ENCODE measurements at regions not wholly inside any gene's neighbourhood (a gene's known extent, or its start where the extent isn't known, plus 50 kb on each side); places are given as distances from the start of the nearest gene placed in this dataset.

- H3K9ac ChIP-seq (ENCODE audit: low read depth, low read length) = no peak overlapping the region
- H3K27ac ChIP-seq (ENCODE audit: low read length) = no peak overlapping the region
- H3K27me3 ChIP-seq (ENCODE audit: insufficient read depth, low read length) = no peaks in the 10 kb centered on the region
- H3K36me3 ChIP-seq (ENCODE audit: insufficient read depth, low read depth, low read length) = no peaks in the 10 kb centered on the region
- H3K4me1 ChIP-seq (ENCODE audit: insufficient read depth, low read length) = no peaks in the 10 kb centered on the region
- H3K4me3 ChIP-seq (ENCODE audit: low read length) = no peak overlapping the region
- no peaks in the 10 kb centered on the region for H3K9me3 ChIP-seq (ENCODE audit: insufficient read depth, low read depth, low read length)
Measured at GRCh38 chr11:91194546-91194945, 971.7 kb upstream of the CHORDC1 start.

- Histone ChIP-seq H3K9ac (ENCODE audit: low read depth, low read length) (no peak overlapping the region), H3K36me3 (ENCODE audit: insufficient read depth, low read depth, low read length) (no peaks in the 10 kb centered on the region), H3K9me3 (ENCODE audit: insufficient read depth, low read depth, low read length) (no peaks in the 10 kb centered on the region), H3K4me3 (ENCODE audit: low read length) (no peak overlapping the region), H3K27me3 (ENCODE audit: insufficient read depth, low read length) (no peaks in the 10 kb centered on the region), H3K4me1 (ENCODE audit: insufficient read depth, low read length) (no peaks in the 10 kb centered on the region), H3K27ac (ENCODE audit: low read length) (no peak overlapping the region)
Measured at GRCh38 chr11:91188484-91188883, 965.6 kb upstream of the CHORDC1 start.

- Histone ChIP-seq H3K9me3 (ENCODE audit: insufficient read depth, low read depth, low read length) (no peaks in the 10 kb centered on the region), H3K27ac (ENCODE audit: low read length) (no peak overlapping the region), H3K4me3 (ENCODE audit: low read length) (no peak overlapping the region), H3K9ac (ENCODE audit: low read depth, low read length) (no peak overlapping the region), H3K4me1 (ENCODE audit: insufficient read depth, low read length) (no peaks in the 10 kb centered on the region), H3K27me3 (ENCODE audit: insufficient read depth, low read length) (no peaks in the 10 kb centered on the region), H3K36me3 (ENCODE audit: insufficient read depth, low read depth, low read length) (no peaks in the 10 kb centered on the region)
Measured at GRCh38 chr11:91187314-91187713, 964.5 kb upstream of the CHORDC1 start.

GRCh38 chr11:91178366-91178765, 955.5 kb upstream of the CHORDC1 start:
- H3K9me3 ChIP-seq (ENCODE audit: insufficient read depth, low read depth, low read length) = no peaks in the 10 kb centered on the region; the same call in 1 of the 2 replicates
- H3K36me3 ChIP-seq (ENCODE audit: insufficient read depth, low read depth, low read length) = no peaks in the 10 kb centered on the region
- H3K27ac ChIP-seq (ENCODE audit: low read length) = no peak overlapping the region
- no peak overlapping the region for H3K9ac ChIP-seq (ENCODE audit: low read depth, low read length)
- no peak overlapping the region for H3K4me3 ChIP-seq (ENCODE audit: low read length)
- no peaks in the 10 kb centered on the region for H3K27me3 ChIP-seq (ENCODE audit: insufficient read depth, low read length)
- H3K4me1 ChIP-seq (ENCODE audit: insufficient read depth, low read length) = no peaks in the 10 kb centered on the region

GRCh38 chr11:91174734-91175133, 951.9 kb upstream of the CHORDC1 start:
- no peaks in the 10 kb centered on the region for H3K36me3 ChIP-seq (ENCODE audit: insufficient read depth, low read depth, low read length)
- H3K27ac ChIP-seq (ENCODE audit: low read length) = no peak overlapping the region
- no peak overlapping the region for H3K9ac ChIP-seq (ENCODE audit: low read depth, low read length)
- H3K27me3 ChIP-seq (ENCODE audit: insufficient read depth, low read length) = no peaks in the 10 kb centered on the region
- no peak overlapping the region for H3K4me3 ChIP-seq (ENCODE audit: low read length)
- no peaks in the 10 kb centered on the region; the same call in 1 of the 2 replicates for H3K9me3 ChIP-seq (ENCODE audit: insufficient read depth, low read depth, low read length)
- H3K4me1 ChIP-seq (ENCODE audit: insufficient read depth, low read length) = no peaks in the 10 kb centered on the region

- H3K4me3 ChIP-seq (ENCODE audit: low read length) = no peak overlapping the region
- H3K27ac ChIP-seq (ENCODE audit: low read length) = no peak overlapping the region
- no peak overlapping the region for H3K9ac ChIP-seq (ENCODE audit: low read depth, low read length)
- no peaks in the 10 kb centered on the region; the same call in 1 of the 2 replicates for H3K9me3 ChIP-seq (ENCODE audit: insufficient read depth, low read depth, low read length)
- H3K36me3 ChIP-seq (ENCODE audit: insufficient read depth, low read depth, low read length) = no peaks in the 10 kb centered on the region
- no peaks in the 10 kb centered on the region for H3K27me3 ChIP-seq (ENCODE audit: insufficient read depth, low read length)
- no peaks in the 10 kb centered on the region for H3K4me1 ChIP-seq (ENCODE audit: insufficient read depth, low read length)
Measured at GRCh38 chr11:91174193-91174592, 951.3 kb upstream of the CHORDC1 start.

- no peaks in the 10 kb centered on the region; the same call in 1 of the 2 replicates for H3K9me3 ChIP-seq (ENCODE audit: insufficient read depth, low read depth, low read length)
- no peak overlapping the region for H3K9ac ChIP-seq (ENCODE audit: low read depth, low read length)
- H3K4me3 ChIP-seq (ENCODE audit: low read length) = no peak overlapping the region
- no peaks in the 10 kb centered on the region for H3K36me3 ChIP-seq (ENCODE audit: insufficient read depth, low read depth, low read length)
- H3K27me3 ChIP-seq (ENCODE audit: insufficient read depth, low read length) = no peaks in the 10 kb centered on the region
- H3K27ac ChIP-seq (ENCODE audit: low read length) = no peak overlapping the region
- no peaks in the 10 kb centered on the region for H3K4me1 ChIP-seq (ENCODE audit: insufficient read depth, low read length)
Measured at GRCh38 chr11:91173701-91174100, 950.9 kb upstream of the CHORDC1 start.

GRCh38 chr11:91170711-91171110, 947.9 kb upstream of the CHORDC1 start:
- Histone ChIP-seq H3K36me3 (ENCODE audit: insufficient read depth, low read depth, low read length) (no peaks in the 10 kb centered on the region), H3K9ac (ENCODE audit: low read depth, low read length) (no peak overlapping the region), H3K27ac (ENCODE audit: low read length) (no peak overlapping the region), H3K4me1 (ENCODE audit: insufficient read depth, low read length) (no peaks in the 10 kb centered on the region), H3K4me3 (ENCODE audit: low read length) (no peak overlapping the region), H3K9me3 (ENCODE audit: insufficient read depth, low read depth, low read length) (no peaks in the 10 kb centered on the region; the same call in 1 of the 2 replicates), H3K27me3 (ENCODE audit: insufficient read depth, low read length) (no peaks in the 10 kb centered on the region)

- H3K4me3 ChIP-seq (ENCODE audit: low read length) = no peak overlapping the region
- H3K27me3 ChIP-seq (ENCODE audit: insufficient read depth, low read length) = no peaks in the 10 kb centered on the region
- no peaks in the 10 kb centered on the region for H3K4me1 ChIP-seq (ENCODE audit: insufficient read depth, low read length)
- no peak overlapping the region for H3K9ac ChIP-seq (ENCODE audit: low read depth, low read length)
- H3K27ac ChIP-seq (ENCODE audit: low read length) = no peak overlapping the region
- H3K9me3 ChIP-seq (ENCODE audit: insufficient read depth, low read depth, low read length) = no peaks in the 10 kb centered on the region
- no peaks in the 10 kb centered on the region for H3K36me3 ChIP-seq (ENCODE audit: insufficient read depth, low read depth, low read length)
Measured at GRCh38 chr11:91164452-91164822, 941.6 kb upstream of the CHORDC1 start.

- Histone ChIP-seq H3K9me3 (ENCODE audit: insufficient read depth, low read depth, low read length) (no peaks in the 10 kb centered on the region), H3K36me3 (ENCODE audit: insufficient read depth, low read depth, low read length) (no peaks in the 10 kb centered on the region), H3K9ac (ENCODE audit: low read depth, low read length) (no peak overlapping the region), H3K4me1 (ENCODE audit: insufficient read depth, low read length) (no peaks in the 10 kb centered on the region), H3K4me3 (ENCODE audit: low read length) (no peak overlapping the region), H3K27me3 (ENCODE audit: insufficient read depth, low read length) (no peaks in the 10 kb centered on the region), H3K27ac (ENCODE audit: low read length) (no peak overlapping the region)
Measured at GRCh38 chr11:91163619-91164451, 941.0 kb upstream of the CHORDC1 start.

- H3K36me3 ChIP-seq (ENCODE audit: insufficient read depth, low read depth, low read length) = no peaks in the 10 kb centered on the region
- no peak overlapping the region for H3K4me3 ChIP-seq (ENCODE audit: low read length)
- no peak overlapping the region for H3K27ac ChIP-seq (ENCODE audit: low read length)
- H3K9ac ChIP-seq (ENCODE audit: low read depth, low read length) = no peak overlapping the region
- H3K9me3 ChIP-seq (ENCODE audit: insufficient read depth, low read depth, low read length) = no peaks in the 10 kb centered on the region
- no peaks in the 10 kb centered on the region for H3K4me1 ChIP-seq (ENCODE audit: insufficient read depth, low read length)
- no peaks in the 10 kb centered on the region for H3K27me3 ChIP-seq (ENCODE audit: insufficient read depth, low read length)
Measured at GRCh38 chr11:91160661-91161060, 937.8 kb upstream of the CHORDC1 start.

- no peaks in the 10 kb centered on the region for H3K27me3 ChIP-seq (ENCODE audit: insufficient read depth, low read length)
- no peak overlapping the region for H3K27ac ChIP-seq (ENCODE audit: low read length)
- no peaks in the 10 kb centered on the region for H3K36me3 ChIP-seq (ENCODE audit: insufficient read depth, low read depth, low read length)
- H3K4me1 ChIP-seq (ENCODE audit: insufficient read depth, low read length) = peaks cover 5% of the 10 kb centered on the region; the same call in 1 of the 2 replicates
- H3K9me3 ChIP-seq (ENCODE audit: insufficient read depth, low read depth, low read length) = no peaks in the 10 kb centered on the region
- H3K9ac ChIP-seq (ENCODE audit: low read depth, low read length) = no peak overlapping the region
- H3K4me3 ChIP-seq (ENCODE audit: low read length) = no peak overlapping the region
Measured at GRCh38 chr11:91158891-91159537, 936.2 kb upstream of the CHORDC1 start.

Measured in iPS-20b (cell line).